ENCODE measurements at regions not wholly inside any gene's neighbourhood (a gene's known extent, or its start where the extent isn't known, plus 50 kb on each side); places are given as distances from the start of the nearest gene placed in this dataset.

- no peaks in the 10 kb centered on the region for H3K9me3 ChIP-seq (ENCODE audit: control insufficient read depth, insufficient read depth, low read length)
- H3K9ac ChIP-seq (ENCODE audit: low read depth, low read length) = no peak overlapping the region
- no peaks in the 10 kb centered on the region for H3K36me3 ChIP-seq (ENCODE audit: insufficient read depth, low read length)
- H3K4me1 ChIP-seq (ENCODE audit: insufficient read depth, low read length) = peaks cover 5% of the 10 kb centered on the region; the same call in 1 of the 2 replicates
These were observed 58.1 kb upstream of the KITLG start for GRCh38 chr12:88638388-88638787.

- Histone ChIP-seq H3K9ac (ENCODE audit: low read depth, low read length) (no peak overlapping the region), H3K4me1 (ENCODE audit: insufficient read depth, low read length) (peaks cover under 1% of the 10 kb centered on the region; the same call in 1 of the 2 replicates), H3K9me3 (ENCODE audit: control insufficient read depth, insufficient read depth, low read length) (no peaks in the 10 kb centered on the region), H3K36me3 (ENCODE audit: insufficient read depth, low read length) (no peaks in the 10 kb centered on the region)
These were observed 53.7 kb upstream of the KITLG start for GRCh38 chr12:88634008-88634407.

GRCh38 chr12:88633312-88633711 is 53.0 kb upstream of the KITLG start:
- H3K4me1 ChIP-seq (ENCODE audit: insufficient read depth, low read length) = no peaks in the 10 kb centered on the region
- H3K9ac ChIP-seq (ENCODE audit: low read depth, low read length) = no peak overlapping the region
- no peaks in the 10 kb centered on the region for H3K9me3 ChIP-seq (ENCODE audit: control insufficient read depth, insufficient read depth, low read length)
- H3K36me3 ChIP-seq (ENCODE audit: insufficient read depth, low read length) = no peaks in the 10 kb centered on the region

- H3K36me3 ChIP-seq (ENCODE audit: insufficient read depth, low read length) = no peaks in the 10 kb centered on the region
- no peaks in the 10 kb centered on the region for H3K4me1 ChIP-seq (ENCODE audit: insufficient read depth, low read length)
- H3K9ac ChIP-seq (ENCODE audit: low read depth, low read length) = no peak overlapping the region
- H3K9me3 ChIP-seq (ENCODE audit: control insufficient read depth, insufficient read depth, low read length) = peaks cover 2% of the 10 kb centered on the region; the same call in 1 of the 2 replicates
These were observed 50.3 kb upstream of the KITLG start for GRCh38 chr12:88630561-88630960.
